ENCODE measurements at regions not wholly inside any gene's neighbourhood (a gene's known extent, or its start where the extent isn't known, plus 50 kb on each side); places are given as distances from the start of the nearest gene placed in this dataset.

- Histone ChIP-seq H3K4me1 (ENCODE audit: insufficient read depth, low read length, poor library complexity, severe bottlenecking) (peaks cover 12% of the 10 kb centered on the region), H3F3A (ENCODE audit: low read depth) (no peaks in the 10 kb centered on the region), H2AFZ (ENCODE audit: low read length) (no peak overlapping the region), H3K9me3 (ENCODE audit: insufficient read depth, low read depth, low read length) (no peaks in the 10 kb centered on the region), H3K4me2 (ENCODE audit: low read depth, low read length, poor library complexity, severe bottlenecking) (no peak overlapping the region), H4K20me1 (ENCODE audit: insufficient read depth, low read length, poor library complexity, severe bottlenecking) (no peaks in the 10 kb centered on the region), H3K9ac (ENCODE audit: low read depth, low read length, poor library complexity, severe bottlenecking) (no peak overlapping the region), H3K79me2 (ENCODE audit: insufficient read depth, low read length) (no peaks in the 10 kb centered on the region), H3K9me2 (replicated peaks; ENCODE audit: low read depth, low read length) (no peaks in the 10 kb centered on the region), H3K4me3 (ENCODE audit: low read length, poor library complexity, severe bottlenecking) (no peak overlapping the region), H3K36me3 (ENCODE audit: insufficient read depth, low read length) (no peaks in the 10 kb centered on the region), H3K27me3 (ENCODE audit: insufficient read depth, low read length, poor library complexity, severe bottlenecking) (no peaks in the 10 kb centered on the region)
- TF ChIP-seq, protein P1, sequence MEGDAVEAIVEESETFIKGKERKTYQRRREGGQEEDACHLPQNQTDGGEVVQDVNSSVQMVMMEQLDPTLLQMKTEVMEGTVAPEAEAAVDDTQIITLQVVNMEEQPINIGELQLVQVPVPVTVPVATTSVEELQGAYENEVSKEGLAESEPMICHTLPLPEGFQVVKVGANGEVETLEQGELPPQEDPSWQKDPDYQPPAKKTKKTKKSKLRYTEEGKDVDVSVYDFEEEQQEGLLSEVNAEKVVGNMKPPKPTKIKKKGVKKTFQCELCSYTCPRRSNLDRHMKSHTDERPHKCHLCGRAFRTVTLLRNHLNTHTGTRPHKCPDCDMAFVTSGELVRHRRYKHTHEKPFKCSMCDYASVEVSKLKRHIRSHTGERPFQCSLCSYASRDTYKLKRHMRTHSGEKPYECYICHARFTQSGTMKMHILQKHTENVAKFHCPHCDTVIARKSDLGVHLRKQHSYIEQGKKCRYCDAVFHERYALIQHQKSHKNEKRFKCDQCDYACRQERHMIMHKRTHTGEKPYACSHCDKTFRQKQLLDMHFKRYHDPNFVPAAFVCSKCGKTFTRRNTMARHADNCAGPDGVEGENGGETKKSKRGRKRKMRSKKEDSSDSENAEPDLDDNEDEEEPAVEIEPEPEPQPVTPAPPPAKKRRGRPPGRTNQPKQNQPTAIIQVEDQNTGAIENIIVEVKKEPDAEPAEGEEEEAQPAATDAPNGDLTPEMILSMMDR (conservative IDR thresholded peaks at IDR 0.05; ENCODE audit: low read length), result no peak
- no peak for TF ChIP-seq EZH2phosphoT487 (IDR thresholded peaks at IDR 0.05; ENCODE audit: borderline replicate concordance)
These were observed 211.0 kb downstream of the FOXA2 start for GRCh38 chr20:22373164-22373895.

GRCh38 chr20:22371843-22372242 lies 212.5 kb downstream of the FOXA2 start:
- peak overlapping the region; percentile 30 for H3K4me2 ChIP-seq (ENCODE audit: low read depth, low read length, poor library complexity, severe bottlenecking)
- H3K79me2 ChIP-seq (ENCODE audit: insufficient read depth, low read length), result no peaks in the 10 kb centered on the region
- no peaks in the 10 kb centered on the region for H4K20me1 ChIP-seq (ENCODE audit: insufficient read depth, low read length, poor library complexity, severe bottlenecking)
- H3K9me2 ChIP-seq (replicated peaks; ENCODE audit: low read depth, low read length), result no peaks in the 10 kb centered on the region
- no peaks in the 10 kb centered on the region for H3K9me3 ChIP-seq (ENCODE audit: insufficient read depth, low read depth, low read length)
- H3K9ac ChIP-seq (ENCODE audit: low read depth, low read length, poor library complexity, severe bottlenecking), result no peak overlapping the region
- H3K4me3 ChIP-seq (ENCODE audit: low read length, poor library complexity, severe bottlenecking), result no peak overlapping the region
- peak overlapping the region; percentile 58 for H2AFZ ChIP-seq (ENCODE audit: low read length)
- H3K4me1 ChIP-seq (ENCODE audit: insufficient read depth, low read length, poor library complexity, severe bottlenecking), result peaks cover 12% of the 10 kb centered on the region
- no peaks in the 10 kb centered on the region for H3K27me3 ChIP-seq (ENCODE audit: insufficient read depth, low read length, poor library complexity, severe bottlenecking)
- no peaks in the 10 kb centered on the region for H3F3A ChIP-seq (ENCODE audit: low read depth)
- TF ChIP-seq EZH2phosphoT487 (IDR thresholded peaks at IDR 0.05; ENCODE audit: borderline replicate concordance), result no peak
- TF ChIP-seq, protein P1 (conservative IDR thresholded peaks at IDR 0.05; ENCODE audit: low read length), result no peak
- H3K36me3 ChIP-seq (ENCODE audit: insufficient read depth, low read length), result no peaks in the 10 kb centered on the region

- Histone ChIP-seq H3K4me1 (ENCODE audit: insufficient read depth, low read length, poor library complexity, severe bottlenecking) (peaks cover 12% of the 10 kb centered on the region), H3K36me3 (ENCODE audit: insufficient read depth, low read length) (no peaks in the 10 kb centered on the region), H3K79me2 (ENCODE audit: insufficient read depth, low read length) (no peaks in the 10 kb centered on the region), H3K4me2 (ENCODE audit: low read depth, low read length, poor library complexity, severe bottlenecking) (no peak overlapping the region), H2AFZ (ENCODE audit: low read length) (no peak overlapping the region), H3F3A (ENCODE audit: low read depth) (no peaks in the 10 kb centered on the region), H4K20me1 (ENCODE audit: insufficient read depth, low read length, poor library complexity, severe bottlenecking) (no peaks in the 10 kb centered on the region), H3K4me3 (ENCODE audit: low read length, poor library complexity, severe bottlenecking) (no peak overlapping the region), H3K9me2 (replicated peaks; ENCODE audit: low read depth, low read length) (no peaks in the 10 kb centered on the region), H3K9me3 (ENCODE audit: insufficient read depth, low read depth, low read length) (no peaks in the 10 kb centered on the region), H3K27me3 (ENCODE audit: insufficient read depth, low read length, poor library complexity, severe bottlenecking) (no peaks in the 10 kb centered on the region), H3K9ac (ENCODE audit: low read depth, low read length, poor library complexity, severe bottlenecking) (no peak overlapping the region)
- TF ChIP-seq, protein P1 (conservative IDR thresholded peaks at IDR 0.05; ENCODE audit: low read length), result no peak
- TF ChIP-seq EZH2phosphoT487 (IDR thresholded peaks at IDR 0.05; ENCODE audit: borderline replicate concordance), result no peak
These were observed 214.2 kb downstream of the FOXA2 start for GRCh38 chr20:22370137-22370536.

Measured in Loucy (cell line).